Fibroblast of the aortic adventitia (primary cell): ENCODE measurements at regions not wholly inside any gene's neighbourhood (a gene's known extent, or its start where the extent isn't known, plus 50 kb on each side); places are given as distances from the start of the nearest gene placed in this dataset.

Source experiments
- DNase-seq: peaks from one replicate; pipeline ENCODE4 v3.0.0-alpha.2; 2010; ENCODE audit warnings: low read depth
- H3K4me3 ChIP-seq: 2 replicates; pipeline ENCODE4 v1.5.1; 2011; ENCODE audit warnings: low read depth, mild to moderate bottlenecking, control low read depth, low read length, moderate library complexity
- TF ChIP-seq, protein P1 (sequence below): IDR thresholded peaks from 2 replicates; pipeline ENCODE4 v1.5.1; 2011; ENCODE audit warnings: mild to moderate bottlenecking, low read length, control low read depth, inconsistent platforms; ENCODE audit not compliant: insufficient read depth

DNA sequence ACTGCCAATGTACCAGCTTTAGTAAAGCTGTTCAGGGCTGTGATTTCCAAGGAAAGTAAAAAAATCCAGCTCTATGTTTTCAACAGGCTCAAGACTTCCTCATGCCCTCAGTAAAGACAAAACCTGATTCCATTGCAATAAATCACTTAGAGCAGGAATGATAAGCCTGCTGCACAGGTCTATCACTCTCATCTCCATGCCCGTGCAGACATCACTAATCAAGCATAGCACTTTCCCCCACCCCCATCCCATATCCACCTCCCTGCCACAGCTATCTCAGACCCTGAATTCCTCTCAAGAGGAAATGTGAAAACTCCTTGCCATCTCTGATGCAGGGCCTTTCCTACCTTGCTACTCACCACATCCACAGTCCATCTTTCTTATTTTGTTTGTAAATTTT, 554.9 kb downstream of the MAFB start:
- H3K4me3 ChIP-seq, result no peak overlapping the region
- TF ChIP-seq, protein P1, sequence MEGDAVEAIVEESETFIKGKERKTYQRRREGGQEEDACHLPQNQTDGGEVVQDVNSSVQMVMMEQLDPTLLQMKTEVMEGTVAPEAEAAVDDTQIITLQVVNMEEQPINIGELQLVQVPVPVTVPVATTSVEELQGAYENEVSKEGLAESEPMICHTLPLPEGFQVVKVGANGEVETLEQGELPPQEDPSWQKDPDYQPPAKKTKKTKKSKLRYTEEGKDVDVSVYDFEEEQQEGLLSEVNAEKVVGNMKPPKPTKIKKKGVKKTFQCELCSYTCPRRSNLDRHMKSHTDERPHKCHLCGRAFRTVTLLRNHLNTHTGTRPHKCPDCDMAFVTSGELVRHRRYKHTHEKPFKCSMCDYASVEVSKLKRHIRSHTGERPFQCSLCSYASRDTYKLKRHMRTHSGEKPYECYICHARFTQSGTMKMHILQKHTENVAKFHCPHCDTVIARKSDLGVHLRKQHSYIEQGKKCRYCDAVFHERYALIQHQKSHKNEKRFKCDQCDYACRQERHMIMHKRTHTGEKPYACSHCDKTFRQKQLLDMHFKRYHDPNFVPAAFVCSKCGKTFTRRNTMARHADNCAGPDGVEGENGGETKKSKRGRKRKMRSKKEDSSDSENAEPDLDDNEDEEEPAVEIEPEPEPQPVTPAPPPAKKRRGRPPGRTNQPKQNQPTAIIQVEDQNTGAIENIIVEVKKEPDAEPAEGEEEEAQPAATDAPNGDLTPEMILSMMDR, result no peak
- no peak for DNase-seq

DNA sequence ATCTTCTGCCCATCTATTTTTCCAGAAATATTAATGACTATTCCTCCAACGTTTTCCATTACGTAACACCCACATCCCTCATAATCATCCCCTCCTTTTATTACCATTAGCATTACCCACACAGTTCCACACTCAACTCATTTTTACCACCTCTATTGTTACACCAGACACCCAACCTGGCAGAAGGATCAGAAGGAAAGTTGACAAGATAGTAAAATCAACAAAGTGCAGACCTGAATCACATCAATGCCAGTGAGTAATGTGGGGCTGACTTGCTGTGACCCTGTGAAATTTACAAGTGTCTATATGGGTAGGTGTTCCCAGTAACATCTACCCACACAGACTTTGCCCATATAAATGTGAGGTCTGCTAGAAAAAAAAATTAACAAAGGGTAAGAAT, 568.2 kb downstream of the MAFB start:
- TF ChIP-seq, protein P1, result no peak
- no peak overlapping the region for H3K4me3 ChIP-seq
- DNase-seq, result no peak

GRCh38 chr20:40111282-40111681, 577.8 kb downstream of the MAFB start:
- no peak overlapping the region for H3K4me3 ChIP-seq
- DNase-seq, result no peak
- TF ChIP-seq, protein P1, result no peak

- no peak for DNase-seq
- TF ChIP-seq, protein P1, result no peak
- no peak overlapping the region for H3K4me3 ChIP-seq
These were observed 578.7 kb downstream of the MAFB start for GRCh38 chr20:40110311-40110831.

DNA sequence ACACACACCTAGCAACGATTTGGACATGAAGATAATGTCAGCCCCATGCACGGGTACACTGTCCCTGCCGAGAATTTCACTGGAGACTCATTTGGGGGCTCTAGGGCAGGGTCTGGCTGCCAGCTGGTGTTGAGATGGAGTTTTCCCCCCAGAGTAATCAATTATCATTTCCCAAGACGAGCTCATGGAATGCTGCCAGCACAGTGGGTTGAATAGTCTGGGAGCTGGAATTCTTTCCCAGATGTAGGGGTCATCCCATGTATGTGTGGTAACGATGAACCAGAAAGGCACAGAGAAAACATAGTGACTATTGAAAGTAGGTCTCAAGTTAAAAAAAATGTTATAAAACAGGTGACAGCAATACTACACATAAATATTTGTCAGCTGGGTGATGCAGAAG, 579.9 kb downstream of the MAFB start:
- no peak overlapping the region for H3K4me3 ChIP-seq
- DNase-seq, result no peak
- TF ChIP-seq, protein P1, result no peak

- no peak overlapping the region for H3K4me3 ChIP-seq
- no peak for DNase-seq
- TF ChIP-seq, protein P1, result no peak
These were observed 580.7 kb downstream of the MAFB start for GRCh38 chr20:40108321-40108720.

DNA sequence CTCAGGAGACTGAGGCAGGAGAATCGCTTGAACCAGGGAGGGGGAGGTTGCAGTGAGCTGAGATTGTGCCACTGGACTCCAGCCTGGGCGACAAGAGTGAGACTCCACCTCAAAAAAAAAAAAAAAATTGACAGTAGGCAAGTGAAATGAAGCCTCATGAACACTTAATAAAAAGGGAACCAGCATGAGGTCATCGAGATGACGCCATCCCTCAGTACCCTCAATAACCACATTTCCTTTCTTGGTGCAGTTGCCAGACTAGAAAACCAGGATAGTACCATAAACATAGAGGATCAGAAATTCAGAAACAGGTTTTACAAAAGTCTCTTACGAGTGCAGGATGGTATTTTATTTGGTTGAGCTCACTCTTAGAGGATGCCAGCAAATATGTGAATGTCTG, 584.1 kb downstream of the MAFB start:
- no peak for DNase-seq
- no peak overlapping the region for H3K4me3 ChIP-seq
- TF ChIP-seq, protein P1, result no peak
